Right renal pelvis (tissue), 4 donors: ENCODE measurements at regions not wholly inside any gene's neighbourhood (a gene's known extent, or its start where the extent isn't known, plus 50 kb on each side); places are given as distances from the start of the nearest gene placed in this dataset.

ENCODE experiments used
- DNase-seq, 4 donors: peaks; one replicate each; pipeline ENCODE4 v3.0.0-alpha.2; 2013; ENCODE audit warnings: low read depth in 4 of 4, low spot score in 3 of 4, missing footprints in 1 of 4

DNA sequence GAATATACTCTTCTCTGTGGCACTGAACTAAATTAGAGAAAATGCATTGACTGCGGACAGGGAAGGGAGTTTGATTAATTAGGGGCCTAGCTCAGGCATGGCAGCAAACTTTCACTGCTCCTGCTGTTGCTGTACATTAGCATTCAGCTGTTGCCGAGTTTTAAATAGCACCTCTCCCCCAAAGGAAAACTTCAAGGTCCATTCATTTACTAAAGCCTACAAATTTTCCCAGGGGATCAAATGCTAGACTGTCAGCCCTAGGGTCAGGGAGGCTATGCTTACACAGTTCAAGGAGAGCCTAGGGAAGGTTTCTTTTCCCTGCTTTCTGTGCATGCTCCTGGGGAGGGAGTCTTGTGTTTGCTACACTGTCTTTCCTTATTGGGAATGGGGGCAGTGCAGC, 60.0 kb upstream of the GZMB start:
- no peak for DNase-seq

DNA sequence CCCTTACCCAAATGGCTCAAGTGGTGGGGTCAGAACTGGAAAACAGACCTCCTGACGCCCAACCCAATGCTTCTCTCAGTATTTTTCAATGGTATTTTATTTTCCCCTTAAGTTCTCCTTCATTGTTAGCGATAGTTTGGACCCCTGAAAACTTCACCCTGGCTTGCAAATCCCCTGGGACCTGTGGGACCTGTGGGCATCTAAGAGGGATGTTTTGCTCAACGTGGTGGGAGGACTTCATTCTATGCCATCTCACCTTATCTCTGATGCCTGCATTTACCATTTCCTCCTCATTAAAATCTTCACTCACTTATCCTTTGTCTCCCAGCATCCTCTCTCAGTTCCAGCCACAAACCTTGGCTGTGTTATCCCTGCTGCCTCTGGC, 59.4 kb upstream of the GZMB start:
- no peak for DNase-seq

DNA sequence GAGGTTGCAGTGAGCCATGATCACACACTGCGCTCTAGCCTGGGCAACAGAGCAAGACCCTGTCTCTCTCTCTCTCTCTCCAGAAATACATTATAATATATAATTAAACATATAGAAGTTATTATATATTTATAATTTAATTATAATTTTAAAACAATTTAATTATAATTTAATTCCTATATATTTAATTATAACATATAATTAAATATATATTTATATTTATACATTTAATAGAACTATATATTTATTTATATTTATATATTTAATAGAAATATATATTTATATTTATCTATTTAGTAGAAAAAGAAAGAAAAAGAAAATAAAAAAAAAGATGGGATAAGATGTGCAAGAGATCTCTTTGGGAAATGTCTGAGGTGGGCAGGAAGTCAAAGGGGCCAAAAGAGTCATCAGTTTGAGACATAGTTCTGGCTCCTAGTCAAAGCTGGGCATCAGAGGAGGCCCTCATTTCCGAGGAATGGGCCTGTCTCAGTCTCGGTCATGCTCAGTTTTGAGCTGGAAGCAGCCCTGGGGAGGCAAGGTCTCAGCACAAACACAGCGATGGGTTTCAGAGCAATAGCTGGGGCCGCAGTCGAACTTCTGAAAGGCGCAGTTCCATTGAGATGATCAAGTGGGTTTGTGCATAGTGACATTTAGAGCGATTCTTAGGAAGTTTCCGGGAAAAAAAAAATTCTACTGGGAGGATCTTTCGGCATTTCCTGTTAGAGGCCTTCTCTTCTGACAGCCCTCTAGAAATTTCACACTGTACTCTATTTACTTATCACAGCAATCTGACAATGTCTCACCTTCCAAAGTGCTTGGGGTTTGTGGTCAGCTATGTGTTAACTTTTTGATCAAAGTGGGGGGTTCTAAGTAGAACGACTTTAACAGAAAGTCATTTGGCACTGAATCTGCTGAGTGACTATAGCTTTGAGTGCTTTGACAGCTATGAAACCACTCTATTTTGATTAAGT, 58.7 kb upstream of the GZMB start:
- DNase-seq, result no peak

DNA sequence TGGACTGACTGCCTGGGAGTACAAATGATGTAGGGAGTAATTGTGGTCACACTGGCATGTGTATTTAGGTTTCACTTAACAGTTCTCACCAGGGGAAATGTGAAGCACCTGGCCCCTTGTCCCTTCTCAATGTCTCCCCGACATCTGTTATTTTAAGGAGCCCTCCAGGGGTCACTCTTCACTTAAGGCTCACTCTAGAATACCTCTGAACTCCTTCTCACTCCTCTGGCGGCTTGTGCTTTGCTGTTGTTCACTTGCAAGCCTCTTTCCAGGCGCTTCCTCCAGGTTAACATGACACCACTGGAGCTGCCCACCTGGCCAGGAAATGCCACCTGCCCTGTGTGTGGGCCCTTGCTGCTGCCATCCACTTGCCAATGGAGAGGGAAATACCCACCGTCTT, 56.5 kb upstream of the GZMB start:
- DNase-seq, result no peak

DNA sequence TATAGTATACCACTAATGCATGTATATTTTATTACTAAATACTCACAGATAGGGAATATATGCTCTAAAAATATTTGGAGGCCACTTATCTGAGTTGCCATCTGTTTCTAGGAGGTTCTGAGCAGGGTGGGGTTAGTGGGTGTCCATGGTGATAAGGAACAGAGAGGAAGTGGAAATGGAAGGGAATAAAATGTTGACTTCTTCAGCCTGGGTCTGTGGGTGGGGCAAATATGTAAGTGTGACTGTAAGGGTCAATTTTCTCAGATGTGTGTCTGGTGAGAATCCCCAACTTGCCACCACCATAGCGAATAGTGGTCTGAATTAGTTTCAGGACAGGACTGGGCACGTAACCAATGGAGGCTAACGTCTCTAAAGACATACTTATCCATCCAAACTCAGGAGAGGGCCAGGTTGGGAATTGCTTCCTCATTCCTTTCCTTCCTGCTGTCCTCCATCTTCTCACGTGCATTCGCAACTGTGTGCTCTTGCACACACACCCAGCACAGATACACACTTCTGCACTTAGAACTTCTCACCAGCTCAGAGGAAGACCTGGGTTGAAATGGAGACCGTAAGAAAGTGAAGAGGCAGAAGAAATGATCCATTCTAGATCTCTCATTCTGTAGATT, 54.2 kb upstream of the GZMB start:
- no peak for DNase-seq
